Hematopoietic multipotent progenitor cell treated with erythropoietin and hydrocortisone succinate and interleukin-3 and kit ligand, for 17 days (in vitro differentiated cells): ENCODE measurements at regions not wholly inside any gene's neighbourhood (a gene's known extent, or its start where the extent isn't known, plus 50 kb on each side); places are given as distances from the start of the nearest gene placed in this dataset.
"Not testable (repeated sequence)": the region's sequence is repeated elsewhere in the genome, so short reads cannot be mapped to it uniquely, and the experiment has no call there.

ENCODE experiments used
- DNase-seq: peaks from one replicate; pipeline ENCODE4 v3.0.0-alpha.2; 2015; ENCODE audit warnings: low spot score

DNA sequence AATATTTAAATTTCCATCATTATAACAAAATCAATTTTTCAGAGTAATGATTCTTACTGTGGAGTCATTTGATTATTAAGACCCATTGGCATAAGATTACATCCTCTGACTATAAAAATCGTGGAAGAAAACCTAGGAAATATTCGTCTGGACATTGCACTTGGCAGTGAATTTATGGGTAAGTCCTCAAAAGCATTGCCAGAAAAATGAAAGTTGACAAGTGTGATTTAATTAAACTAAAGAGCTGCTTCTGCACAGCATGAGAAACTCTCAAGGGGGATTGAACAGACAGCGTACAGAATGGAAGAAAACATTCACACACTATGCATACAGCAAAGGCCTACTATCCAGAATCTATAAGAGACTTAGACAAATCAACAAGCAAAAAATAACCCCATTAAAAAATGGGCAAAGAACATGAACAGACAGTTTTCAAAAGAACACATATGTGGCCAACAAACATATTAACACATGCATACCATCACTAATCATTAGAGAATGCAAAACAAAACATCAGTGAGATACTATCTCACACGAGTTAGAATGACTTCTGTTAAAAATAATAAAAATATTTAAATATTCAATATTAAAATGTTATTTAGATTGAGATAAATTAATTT lies 111.4 kb downstream of the CCDC74A start:
- DNase-seq, result not testable (repeated sequence)

- no peak for DNase-seq
Measured at GRCh38 chr2:131641414-131642206, 113.9 kb downstream of the CCDC74A start.

GRCh38 chr2:131643180-131643579 lies 115.5 kb downstream of the CCDC74A start:
- DNase-seq, result not testable (repeated sequence)

- no peak for DNase-seq
Measured at GRCh38 chr2:131645177-131645765, 117.6 kb downstream of the CCDC74A start.

GRCh38 chr2:131646220-131646619 lies 118.5 kb downstream of the CCDC74A start:
- DNase-seq, result not testable (repeated sequence)

DNA sequence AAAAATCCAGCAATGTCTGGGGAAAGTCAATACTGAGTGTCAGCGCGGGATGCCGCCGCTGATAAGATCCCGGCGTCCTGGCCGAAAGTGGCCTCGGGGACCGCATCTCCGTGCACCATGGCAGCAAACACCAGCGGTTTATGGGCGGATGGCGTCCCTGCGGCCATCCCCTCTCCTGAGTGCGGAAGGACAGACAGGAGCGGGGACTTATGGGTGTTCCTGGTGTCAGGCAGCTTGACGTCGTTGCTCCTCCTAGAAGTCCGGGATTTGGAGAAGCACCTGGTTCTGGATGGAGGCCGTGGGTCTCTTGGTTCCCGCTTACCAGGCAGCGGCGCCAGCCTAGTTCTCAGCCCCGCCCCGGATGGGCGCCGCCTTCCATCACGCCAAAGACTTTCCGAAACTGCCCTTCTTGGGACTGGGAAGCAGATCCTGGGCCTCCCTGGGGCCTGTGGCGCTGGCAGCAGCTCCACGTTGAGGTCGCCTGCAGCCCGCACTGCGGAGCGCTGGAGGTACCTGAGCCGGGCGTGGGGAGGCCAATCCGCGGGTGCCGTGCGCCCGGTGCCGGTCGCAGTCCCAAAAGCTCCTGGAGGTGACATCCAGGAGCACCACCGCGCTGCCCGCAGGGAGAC lies 119.1 kb downstream of the CCDC74A start:
- no peak for DNase-seq

- DNase-seq, result not testable (repeated sequence)
Measured at GRCh38 chr2:131648565-131648964, 120.9 kb downstream of the CCDC74A start.

DNA sequence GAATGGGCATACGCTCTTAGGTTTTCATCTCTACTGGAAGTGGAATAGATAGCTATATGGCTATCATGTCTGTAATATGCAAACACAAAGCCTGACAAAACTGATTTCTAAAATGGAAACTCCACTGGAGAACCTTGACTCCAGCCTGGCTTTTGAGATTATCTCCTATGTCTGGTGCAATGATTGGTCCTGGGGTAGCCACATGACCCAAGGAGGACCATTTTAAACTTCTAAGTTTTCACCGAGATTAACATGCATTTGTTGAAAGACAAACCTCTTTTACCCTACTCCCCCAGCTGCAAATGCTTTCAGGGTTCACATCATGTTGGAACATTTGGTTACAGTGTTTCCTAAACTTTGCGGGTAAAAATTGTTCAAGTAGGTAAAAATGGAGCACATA lies 124.6 kb downstream of the CCDC74A start:
- DNase-seq, result not testable (repeated sequence)

- not testable (repeated sequence) for DNase-seq
Measured at GRCh38 chr2:131654107-131654506, 126.4 kb downstream of the CCDC74A start.

DNA sequence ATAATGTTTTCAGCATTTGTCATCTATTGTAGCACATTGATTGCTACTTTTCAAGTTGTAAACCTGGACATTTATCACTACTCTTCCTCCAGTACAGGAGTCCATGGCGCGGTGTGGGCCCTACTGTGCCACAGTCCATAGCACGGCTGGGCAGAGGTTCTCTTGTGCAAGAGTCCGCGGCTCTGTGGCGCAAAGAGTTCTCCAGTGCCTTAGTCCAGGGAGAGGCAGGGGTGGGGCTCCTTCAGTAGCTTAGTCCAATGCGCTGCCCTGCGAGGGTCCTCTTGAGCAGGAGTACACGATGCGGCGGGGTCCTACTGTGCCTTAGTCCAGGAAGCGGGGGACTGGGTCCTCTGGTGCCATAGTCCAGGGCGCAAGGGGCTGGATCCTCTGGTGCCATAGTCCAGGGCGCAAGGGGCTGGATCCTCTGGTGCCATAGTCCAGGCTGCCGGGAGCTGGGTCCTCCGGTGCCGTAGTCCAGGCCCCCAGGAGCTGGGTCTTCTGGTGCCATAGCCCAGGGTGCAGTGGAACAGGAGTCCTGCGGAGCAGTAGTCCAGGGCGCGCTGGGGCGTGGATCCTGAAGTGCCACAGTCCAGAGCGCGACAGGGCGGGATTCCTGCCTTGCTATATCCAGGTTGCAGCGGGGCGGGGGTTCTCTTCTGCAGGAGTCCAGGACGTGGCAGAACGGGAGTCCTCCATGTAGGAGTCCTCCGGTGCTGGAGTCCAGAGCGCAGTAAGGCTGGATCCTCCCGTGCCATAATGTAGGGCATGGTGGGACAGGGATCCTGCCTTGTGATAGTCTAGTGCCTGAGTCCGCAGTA lies 129.3 kb downstream of the CCDC74A start:
- no peak for DNase-seq

GRCh38 chr2:131657895-131658768 lies 130.4 kb downstream of the CCDC74A start:
- DNase-seq, result no peak

GRCh38 chr2:131658769-131659131 lies 131.1 kb downstream of the CCDC74A start:
- DNase-seq, result no peak

- no peak for DNase-seq
Measured at GRCh38 chr2:131659168-131659572, 131.5 kb downstream of the CCDC74A start.

DNA sequence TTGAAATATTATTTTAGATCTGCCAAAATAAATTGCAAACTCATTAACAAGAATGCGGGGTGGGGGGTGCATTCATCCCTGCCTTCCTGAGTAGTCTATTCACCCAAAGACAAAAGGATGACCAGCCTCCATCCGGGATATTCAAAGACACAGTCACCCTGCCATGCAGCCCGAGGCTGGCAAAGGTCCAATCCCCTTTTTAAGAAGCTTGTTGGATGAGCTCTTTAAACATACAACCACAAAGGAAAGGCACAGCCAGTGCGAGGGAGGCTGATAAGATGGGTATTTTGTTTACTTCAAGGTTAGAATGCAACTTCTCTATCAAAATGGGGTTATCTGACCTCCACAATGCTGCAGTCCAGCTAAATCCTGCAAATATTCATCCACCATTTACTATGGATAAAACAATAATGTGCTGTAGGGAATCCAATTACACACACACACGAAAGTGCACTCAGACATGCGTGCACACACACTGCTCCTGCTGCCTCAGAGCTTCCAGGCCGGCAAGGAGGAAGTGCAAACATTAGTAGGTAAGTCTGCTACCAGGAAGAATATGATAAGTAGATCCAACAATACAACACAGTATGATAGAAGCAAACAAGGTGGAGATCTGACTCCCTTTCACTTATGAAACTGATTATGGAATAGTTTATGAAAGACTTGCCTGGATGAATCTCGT lies 133.6 kb downstream of the CCDC74A start:
- DNase-seq, result not testable (repeated sequence)

- DNase-seq, result not testable (repeated sequence)
Measured at GRCh38 chr2:131661884-131662535, 134.3 kb downstream of the CCDC74A start.

DNA sequence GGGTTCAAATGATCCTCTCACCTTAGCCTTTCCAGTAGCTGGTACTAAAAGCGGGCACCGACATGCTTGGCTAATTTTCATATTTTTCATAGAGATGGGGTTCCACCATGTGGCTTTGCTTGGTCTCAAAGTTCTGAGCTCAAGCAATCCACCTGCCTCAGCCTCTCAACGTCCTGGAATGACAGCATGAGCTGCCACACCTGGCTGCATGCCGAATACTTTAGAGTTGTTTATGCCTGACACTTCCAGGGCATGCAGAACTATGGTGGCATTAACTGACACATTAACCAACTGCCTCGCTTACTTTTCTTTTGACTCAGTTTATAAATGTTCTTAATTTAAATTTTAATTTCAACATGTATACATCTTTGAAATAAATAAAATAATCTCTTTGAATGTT lies 135.8 kb downstream of the CCDC74A start:
- not testable (repeated sequence) for DNase-seq

- DNase-seq, result not testable (repeated sequence)
Measured at GRCh38 chr2:131665716-131666115, 138.0 kb downstream of the CCDC74A start.

- DNase-seq, result not testable (repeated sequence)
Measured at GRCh38 chr2:131668794-131669540, 141.3 kb downstream of the CCDC74A start.
